SKM-1 treated with dmso at 0.1 percent for 144 hours (cell line): ENCODE measurements at regions not wholly inside any gene's neighbourhood (a gene's known extent, or its start where the extent isn't known, plus 50 kb on each side); places are given as distances from the start of the nearest gene placed in this dataset.

Source experiments
- DNase-seq: peaks from one replicate; lab custom pipeline; 2025; ENCODE audit not compliant: unreplicated experiment; lab: John Stamatoyannopoulos, UW

DNA sequence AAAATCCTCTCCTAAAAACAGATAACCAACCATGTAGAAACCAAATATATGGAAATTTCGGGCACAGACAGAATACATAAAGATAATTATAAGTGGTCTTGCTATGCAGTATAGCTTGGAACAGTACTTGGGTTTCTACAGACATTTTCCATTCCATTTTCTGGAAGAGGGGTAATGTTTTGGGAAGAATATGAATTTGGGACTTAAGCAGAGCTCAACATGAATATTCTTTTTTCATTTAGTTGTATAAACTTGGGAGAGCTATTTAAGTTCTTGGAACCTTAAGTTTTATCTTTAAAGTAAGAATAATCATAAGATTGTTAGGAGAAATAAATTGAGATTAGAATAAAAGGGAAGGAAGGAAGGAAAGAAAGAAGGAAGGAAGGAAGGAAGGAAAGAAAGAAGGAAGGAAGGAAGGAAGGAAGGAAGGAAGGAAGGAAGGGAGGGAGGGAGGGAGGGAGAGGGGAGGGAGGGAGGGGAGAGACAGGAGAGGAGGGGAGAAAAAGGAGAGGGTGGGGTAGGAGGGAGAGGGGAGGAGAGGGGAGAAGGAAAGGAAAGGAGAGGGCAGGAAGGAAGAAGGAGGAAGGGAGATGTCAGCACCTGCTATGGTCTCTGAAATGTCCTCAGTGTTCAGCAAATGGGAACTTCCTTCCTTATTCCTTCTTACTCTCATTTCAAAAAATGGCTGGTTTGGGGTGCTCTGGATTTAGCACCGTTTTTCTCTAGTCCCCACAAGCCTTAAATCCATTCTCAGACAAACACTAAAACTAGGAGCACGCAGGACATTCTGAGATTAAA is 248.3 kb downstream of the LY86 start:
- no peak for DNase-seq

DNA sequence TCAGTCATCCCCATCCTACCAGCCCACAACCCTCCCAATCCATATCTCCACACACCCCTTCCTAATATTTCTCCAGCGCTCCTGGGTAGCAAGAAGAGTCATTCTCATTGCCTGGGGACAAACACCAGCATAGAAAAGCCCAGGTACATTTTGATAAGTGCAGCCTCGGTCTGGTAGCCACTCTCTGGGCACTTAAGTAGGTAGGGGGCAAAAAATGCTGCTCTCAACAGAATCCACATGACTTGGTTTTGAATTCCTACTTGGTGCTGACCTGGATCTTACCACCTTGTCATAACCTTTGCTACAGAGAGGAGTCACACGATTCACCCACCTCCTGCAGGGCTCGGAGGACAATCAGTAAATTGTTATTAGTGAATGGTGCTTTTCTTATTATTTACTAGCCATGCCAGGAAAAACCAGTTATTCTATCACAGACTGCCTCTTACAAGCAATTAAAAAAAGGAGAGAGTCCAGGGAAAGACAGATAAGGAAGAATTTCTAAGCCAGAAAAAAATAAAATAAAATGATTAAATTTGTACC is 249.1 kb downstream of the LY86 start:
- DNase-seq = no peak

DNA sequence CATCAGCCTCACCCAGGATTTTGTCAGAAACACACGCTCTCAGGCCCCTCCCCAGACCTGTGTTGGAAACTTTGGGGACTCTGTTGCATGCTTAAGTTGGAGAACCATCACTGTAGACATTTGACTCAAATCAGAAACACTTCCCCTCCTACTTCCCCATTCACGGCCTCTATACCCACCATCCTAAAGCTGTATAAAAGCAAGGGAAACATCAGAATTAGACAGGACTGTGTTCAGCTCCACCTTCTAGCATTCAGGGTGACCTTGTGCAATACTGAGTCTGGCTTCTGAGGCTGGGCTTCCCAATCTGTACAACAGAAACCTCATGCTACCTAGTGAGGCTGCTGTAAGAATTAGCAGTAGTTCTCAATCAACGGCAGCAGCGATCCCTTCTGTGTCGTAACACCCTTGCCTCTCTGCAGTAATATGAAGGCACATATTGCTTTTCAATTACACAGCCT is 252.3 kb downstream of the LY86 start:
- DNase-seq = peak; percentile 95

DNA sequence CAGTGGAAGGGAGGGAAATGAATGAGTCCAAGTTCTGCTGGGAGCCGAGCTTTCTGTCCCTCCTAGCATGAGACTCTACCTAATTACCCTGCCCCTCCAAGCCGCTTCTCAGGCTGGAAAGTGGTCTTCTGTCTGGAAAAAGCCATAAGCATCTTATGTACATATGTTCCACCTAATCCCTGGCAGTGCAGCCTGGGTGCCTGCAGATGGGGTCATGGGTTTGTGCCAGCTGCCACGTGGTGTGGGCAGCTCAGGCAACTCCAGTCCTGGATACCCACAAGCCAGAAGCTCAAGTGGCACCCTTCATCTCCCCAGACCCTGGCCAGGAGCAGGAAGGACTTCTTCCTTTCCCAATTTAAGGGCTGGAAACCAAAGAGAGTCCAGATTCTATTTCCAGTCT is 253.1 kb downstream of the LY86 start:
- no peak for DNase-seq

DNA sequence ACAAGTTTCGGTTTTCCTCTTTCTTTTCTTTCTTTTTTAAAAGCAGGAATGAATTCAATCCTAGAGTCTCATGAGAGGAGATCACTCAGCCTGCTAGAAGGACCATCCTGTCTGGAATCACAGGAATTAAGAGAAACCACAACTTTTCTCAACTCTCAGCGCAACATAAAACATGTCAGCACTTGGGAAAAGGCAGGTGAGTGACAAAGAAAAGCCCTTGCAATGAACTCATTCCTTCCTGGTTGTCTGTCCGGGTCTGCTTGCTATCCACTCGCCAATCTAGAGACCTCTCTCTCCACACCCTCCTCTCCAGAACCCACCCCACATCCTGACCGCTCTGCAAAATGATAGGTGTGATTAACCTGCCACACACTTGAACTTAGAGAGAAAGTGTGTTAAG is 253.8 kb downstream of the LY86 start:
- no peak for DNase-seq

DNA sequence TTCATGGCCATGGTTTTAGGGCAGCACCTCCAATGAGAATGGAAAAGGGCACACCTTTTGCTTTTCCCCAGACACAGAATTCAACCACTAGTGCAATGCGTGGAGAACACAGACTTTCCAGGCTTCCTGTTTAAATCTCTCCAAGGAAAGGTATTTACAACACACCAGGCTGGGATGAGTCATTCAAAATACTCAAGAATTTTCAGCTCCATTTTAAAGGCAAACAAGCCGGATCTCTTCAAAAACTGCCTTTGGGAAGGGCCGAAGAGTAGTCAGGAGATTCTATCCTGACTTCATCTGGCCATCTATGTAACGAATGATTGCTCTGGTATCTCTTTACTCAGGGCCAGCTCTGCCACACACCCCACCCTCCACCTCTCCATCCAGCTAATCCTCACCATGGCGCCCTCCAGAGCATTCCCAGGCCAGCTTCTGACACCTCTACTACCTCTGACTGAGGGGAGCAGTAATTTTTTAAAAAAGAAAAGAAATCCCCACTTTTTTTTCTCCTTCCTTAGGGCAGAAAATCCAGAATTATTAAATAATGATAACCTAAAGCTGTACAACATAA is 254.6 kb downstream of the LY86 start:
- DNase-seq = no peak

DNA sequence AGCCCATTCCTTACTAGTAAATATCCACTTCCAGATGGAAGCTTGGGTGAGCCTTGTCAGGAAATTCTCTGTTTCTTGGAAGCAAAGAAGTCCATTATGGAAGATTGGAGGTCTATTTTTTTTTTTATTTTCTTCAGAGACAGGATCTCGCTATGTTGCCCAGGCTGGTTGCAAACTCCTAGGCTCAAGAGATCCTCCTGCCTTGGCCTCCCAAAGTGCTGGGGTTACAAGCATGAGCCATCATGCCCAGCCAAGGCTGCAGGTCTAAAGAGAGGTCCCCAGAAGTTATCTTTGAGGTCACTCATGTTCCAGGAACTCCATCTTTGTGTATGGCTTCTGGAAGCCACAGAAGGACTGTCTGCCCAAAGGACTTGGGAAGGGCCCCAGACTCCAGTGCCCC is 255.3 kb downstream of the LY86 start:
- no peak for DNase-seq

DNA sequence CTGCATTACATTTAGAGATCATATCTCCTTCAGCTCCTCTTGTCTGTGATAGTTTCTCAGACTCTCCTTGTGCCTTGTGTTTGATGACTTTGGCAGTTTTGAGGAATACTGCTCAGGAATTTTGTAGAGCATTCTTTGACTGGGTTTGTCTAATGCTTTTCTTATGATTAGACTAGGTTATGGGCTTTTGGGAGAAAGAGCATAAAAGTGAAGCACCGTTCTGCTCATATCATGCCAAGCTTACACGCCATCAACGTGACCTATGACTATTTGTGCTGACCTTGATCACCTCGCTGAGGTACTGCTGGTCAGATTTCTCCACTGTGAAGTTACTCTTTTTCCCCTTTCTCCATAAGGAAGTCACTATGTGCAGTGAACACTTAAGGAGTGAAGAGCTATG is 256.0 kb downstream of the LY86 start:
- DNase-seq = no peak

DNA sequence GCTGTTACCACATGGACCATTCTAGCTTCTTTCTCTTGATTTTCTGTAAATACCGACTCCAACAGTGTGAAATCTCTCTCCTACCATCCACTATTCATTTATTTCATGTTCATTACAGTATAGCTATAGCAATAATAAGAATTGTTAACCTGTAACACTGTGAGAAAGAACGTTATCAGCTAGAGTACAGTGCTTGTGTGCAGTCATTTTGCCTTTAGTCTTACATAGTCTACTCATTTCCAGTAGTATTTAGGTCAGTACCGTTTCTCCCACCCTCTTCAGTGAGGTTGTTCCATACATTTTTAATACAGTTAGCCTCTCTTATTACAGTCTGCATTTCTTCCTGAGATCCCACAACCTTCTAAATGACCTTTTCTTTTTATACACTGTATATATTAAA is 257.1 kb downstream of the LY86 start:
- no peak for DNase-seq

DNA sequence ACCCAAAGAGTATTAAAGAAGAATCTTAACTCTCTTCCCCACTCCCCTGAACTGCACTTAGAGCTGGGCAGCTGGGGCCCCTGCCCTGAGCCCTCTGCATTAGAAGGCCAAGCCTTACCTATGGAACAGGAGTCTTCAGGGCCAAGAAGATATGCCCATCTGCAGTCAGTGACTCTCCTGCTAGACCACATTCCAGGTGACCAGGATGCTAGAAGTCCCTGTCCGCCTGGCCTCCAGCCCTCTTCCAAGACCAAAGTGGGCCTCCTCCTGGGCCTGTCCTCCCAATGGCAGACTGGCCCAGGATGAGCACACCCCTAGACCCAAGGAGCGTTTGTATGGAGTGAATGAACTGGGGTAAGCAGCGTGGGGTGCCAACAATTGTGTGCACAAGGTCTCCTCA is 259.1 kb downstream of the LY86 start:
- no peak for DNase-seq

DNA sequence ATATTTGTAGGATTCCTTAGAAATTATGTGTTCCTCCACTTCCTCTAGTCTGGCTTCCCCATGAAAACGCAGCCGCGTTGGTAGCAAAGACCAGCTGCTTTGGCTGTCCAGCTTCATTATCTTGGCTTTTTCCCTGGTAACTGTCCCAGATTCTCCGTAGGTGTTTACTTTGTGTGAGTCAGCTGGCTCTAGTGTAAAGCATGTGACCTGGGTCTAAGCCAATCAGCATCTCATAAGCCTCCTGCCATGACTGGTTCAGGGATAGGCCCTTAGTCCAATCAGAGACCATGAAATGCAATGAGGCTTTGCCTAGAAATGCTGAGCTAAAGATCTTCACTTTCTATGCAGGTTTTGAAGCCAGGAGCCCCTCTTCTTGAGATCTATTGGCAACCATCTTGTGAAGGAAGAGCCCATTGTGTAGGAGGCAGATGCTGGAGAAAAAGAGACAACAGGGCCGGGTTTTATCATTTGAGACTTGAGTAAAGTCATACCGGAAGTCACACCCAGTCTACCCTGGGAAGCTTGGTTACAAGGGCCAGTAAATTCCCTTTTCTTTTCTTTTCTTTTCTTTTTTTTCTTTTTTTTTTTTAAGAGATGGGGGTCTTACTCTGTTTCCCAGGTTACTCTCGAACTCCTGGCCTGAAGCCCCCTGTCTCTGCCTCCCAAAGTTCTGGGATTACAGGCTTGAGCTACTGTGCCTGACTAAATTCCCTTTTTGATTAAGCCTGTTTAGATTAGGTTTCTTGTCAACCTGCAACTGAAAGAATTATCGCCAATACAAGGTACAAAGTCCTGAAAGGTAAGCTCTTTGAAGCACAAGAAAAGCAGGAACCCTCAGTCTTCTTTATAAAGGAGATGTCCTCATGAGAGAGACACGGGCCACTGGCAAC is 256.5 kb upstream of the RREB1 start:
- DNase-seq = no peak

DNA sequence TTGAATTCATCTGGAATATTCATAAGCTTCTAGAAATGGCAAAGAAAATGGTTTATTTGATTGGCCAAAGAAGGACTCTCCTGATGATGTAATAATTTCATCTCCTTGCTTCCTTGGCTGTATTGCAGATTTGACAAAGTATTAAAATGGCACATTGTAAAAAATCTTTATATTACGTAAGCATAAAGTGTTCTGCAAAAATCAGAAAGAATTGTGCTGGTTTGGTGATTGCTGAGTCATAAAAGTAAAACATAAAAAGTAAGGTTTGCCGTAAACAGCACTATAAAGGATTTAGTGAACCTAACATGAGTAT is 255.9 kb upstream of the RREB1 start:
- DNase-seq = no peak

DNA sequence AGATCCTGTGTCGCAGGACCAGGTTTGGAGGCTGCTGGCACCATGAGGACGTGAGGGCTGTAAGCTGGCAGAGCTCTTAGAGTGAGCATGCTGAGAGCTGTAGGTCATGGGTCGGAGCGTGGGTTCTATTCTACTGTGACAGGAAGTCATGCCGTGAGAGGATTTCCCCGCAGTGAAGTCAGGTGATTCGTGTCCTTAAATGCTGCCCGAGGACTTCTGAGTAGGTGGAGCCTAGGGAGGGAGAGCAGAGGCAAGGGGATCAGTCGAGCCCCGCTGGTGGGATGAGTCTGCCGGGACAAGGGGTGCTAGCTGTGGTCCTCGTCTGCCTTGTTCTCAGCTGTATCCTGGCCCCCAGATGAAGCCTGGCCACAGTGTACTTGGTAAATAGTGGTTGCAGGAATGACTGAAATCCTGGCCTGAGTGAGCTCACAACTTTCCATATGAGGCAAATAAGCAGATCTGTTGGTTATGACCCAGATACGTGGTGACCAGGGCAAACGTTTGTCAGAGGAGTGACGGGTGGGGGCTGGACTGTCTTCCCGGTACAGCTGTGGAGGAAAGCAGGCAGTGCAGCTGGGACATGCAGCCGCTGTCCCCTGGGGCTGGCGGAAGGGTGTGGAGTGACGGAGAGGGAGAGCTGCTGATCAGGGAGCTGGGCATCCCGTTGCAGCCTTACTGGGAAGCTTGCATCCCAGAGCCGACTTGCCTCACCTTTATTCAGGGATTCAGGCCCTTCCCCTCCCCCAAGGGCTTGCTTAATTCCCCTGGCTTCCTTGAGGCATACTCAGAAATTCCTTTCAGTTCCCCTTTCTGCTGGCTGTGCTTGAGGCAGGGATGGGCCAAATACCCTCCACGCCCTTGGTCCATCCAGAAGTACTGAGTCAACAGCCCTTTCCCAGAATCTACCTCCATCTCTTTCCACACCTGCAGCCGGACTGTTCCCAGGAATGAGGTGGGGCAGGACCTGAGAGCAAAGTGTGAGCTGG is 250.9 kb upstream of the RREB1 start:
- DNase-seq = peak; percentile 81

DNA sequence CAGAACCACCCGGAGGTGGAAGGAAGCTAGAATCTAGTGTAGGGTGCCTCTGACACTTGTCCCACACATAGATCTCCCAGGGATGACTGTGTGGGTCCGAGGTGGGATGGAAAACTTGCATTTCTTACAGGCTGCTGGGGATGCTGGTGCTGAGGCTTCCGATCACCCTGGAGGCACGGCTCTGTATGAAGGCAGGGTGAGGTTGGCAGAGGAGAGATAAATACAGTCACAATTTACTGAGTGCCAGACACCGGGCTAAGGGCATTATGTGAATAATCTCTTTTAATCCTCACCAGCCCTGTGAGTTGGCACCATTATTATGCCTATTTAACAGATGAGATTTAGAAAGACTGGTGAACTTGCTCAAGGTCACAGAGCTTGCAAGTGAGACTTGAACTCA is 250.2 kb upstream of the RREB1 start:
- no peak for DNase-seq

DNA sequence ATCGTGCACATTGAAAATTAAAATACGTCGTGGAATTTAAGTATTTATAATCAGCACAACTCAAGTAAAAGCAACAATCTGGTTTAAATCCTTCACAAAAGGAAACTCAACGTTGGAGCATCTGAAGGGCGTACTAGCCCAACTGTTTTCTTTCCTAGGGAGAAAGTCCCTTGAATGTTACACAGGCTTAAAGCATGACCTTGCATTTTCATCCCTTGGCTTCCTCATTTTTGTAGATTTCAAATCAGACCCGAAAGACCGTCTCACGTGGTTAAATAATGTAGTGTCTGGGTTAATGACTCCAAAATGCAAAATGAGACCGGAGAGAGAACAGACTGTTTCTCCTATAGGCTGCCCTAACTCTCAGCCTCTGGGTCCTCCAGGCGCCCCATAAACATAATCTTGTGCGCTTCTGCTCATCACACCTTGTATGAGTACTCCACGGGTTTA is 249.2 kb upstream of the RREB1 start:
- peak; percentile 77 for DNase-seq

DNA sequence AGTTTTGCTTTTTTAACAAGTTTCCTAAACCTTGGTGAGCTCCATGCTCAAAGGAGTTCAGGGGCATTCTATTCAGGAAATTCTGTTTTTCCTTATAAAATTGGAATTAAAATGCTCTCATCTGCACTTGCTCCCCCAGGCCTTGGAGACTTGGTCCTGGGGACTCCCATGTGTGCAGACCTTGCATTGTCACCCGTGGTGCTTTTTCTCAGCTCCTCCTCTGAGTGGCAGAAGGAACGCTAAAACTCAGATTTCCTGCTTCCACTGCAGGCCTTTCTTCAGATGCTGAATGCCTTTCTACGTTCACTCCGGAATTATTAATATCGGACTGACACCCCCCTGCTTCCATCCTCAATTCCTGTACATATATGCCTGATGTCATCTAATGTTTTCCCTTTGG is 248.7 kb upstream of the RREB1 start:
- no peak for DNase-seq

DNA sequence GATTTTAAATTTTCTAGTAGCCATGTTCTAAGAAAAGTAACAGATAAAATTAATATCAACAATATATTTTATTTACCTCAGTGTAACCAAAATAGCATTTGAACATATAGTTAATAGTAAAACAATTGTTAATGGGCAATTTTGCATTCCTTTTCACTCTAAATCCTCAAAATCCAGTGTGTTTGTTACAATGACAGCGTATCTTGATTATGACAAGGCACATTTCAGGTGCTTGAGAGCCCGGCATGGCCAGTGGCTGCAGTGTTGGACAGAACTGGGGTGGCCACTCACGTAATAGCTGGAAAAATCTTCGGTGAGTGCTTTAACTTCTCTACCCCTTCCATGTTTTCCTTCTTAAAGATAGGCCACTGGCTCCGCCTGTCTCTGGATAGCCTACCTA is 248.0 kb upstream of the RREB1 start:
- DNase-seq = no peak

DNA sequence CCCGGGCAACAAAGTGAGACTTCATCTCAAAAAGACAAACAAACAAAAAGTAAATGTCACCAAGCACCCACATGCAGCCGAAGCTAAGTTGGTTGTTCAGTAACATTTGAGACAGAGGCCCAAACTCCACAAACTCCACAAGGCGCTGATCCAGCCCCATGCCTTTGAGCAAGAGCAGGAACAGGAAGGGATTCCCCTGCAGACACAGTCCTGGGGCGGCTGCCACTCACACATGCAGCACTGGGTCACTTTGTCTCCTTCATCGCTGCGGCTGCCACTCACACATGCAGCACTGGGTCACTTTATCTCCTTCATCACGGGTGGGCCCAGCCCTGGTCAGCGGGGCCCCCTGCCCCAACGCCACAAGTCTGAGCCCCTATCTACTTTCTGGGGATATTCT is 246.9 kb upstream of the RREB1 start:
- DNase-seq = no peak

DNA sequence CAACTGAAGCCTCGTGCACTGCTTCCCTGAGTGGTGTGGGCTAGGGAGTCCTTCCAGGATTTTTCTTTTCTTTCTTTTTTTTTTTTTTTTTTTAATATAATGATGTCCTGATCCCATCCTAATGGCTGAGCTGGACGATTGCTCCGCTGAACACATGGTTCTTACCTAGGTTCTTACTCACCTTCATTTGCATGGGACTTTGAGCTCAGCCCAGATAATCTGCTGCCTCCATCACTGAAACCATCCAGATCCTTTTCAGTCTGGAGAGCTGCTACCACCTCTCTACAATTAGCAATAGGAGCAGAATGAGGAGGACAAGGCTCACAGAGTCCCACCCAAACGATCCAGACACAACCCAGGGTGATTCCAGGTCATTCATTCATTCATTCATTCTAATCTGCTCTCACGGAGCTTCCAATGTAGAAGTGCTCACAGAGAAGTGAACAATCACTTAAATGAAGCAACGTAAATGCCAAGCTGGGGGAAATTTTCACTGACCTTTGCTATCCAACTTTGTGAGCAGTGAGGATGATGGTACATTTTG is 246.3 kb upstream of the RREB1 start:
- no peak for DNase-seq

DNA sequence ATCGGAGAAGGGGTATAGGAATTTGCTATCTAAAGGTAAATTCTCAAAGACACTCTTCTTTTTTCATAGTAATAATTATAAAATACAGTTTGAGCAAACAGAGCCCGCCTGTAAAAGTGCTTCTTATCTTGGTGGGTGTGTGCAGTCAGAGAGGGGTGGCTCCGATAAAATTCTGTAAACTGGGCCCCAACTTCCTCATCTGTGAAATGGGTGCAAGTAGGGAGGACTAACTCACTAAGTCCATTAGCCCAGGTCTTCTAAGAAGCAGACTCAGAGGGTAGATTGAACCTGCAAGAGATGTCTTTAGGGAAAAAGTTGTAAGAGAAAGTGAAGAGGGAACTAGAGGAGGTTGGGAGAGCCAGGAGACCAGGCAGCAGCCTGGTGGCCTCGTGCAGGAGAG is 245.8 kb upstream of the RREB1 start:
- no peak for DNase-seq
